ENCODE measurements at regions not wholly inside any gene's neighbourhood (a gene's known extent, or its start where the extent isn't known, plus 50 kb on each side); places are given as distances from the start of the nearest gene placed in this dataset.

- TF ChIP-seq POLR2AphosphoS5 (IDR thresholded peaks at IDR 0.05) (peak in 1 of 3 donors; percentile 45), POLR2A (IDR thresholded peaks at IDR 0.05) (no peak)
- DNase-seq: peak; percentile 54 to 87
- Histone ChIP-seq H3K36me3 (no peaks in the 10 kb centered on the region), H3K9me3 (no peaks in the 10 kb centered on the region), H3K27me3 (no peaks in the 10 kb centered on the region), H3K4me3 (no peak overlapping the region), H3K27ac (peak overlapping the region in 1 of 5 donors; percentile 22), H3K4me1 (peaks cover 0 to 12% (median 8%) of the 10 kb centered on the region in 4 donors)
- WGBS, 5 donors: 32 to 65% (median 49%) methylated on average over 9 of the region's 9 CpGs
- intact Hi-C loops (cut with DNase I; ENCODE audit: low total_unique reads): no loop called here
These were observed 103.9 kb upstream of the DUSP10 start for GRCh38 chr1:221845650-221846371.

- H3K36me3 ChIP-seq: no peaks in the 10 kb centered on the region
- no peaks in the 10 kb centered on the region for H3K27me3 ChIP-seq
- no peak overlapping the region for H3K27ac ChIP-seq
- H3K4me3 ChIP-seq: no peak overlapping the region
- H3K4me1 ChIP-seq: peaks cover 0 to 12% (median 8%) of the 10 kb centered on the region in 4 donors
- TF ChIP-seq POLR2AphosphoS5 (IDR thresholded peaks at IDR 0.05) (no peak), EP300 (IDR thresholded peaks at IDR 0.05) (no peak), POLR2A (IDR thresholded peaks at IDR 0.05) (no peak), CTCF (IDR thresholded peaks at IDR 0.05) (no peak)
- DNase-seq: no peak
- no peaks in the 10 kb centered on the region for H3K9me3 ChIP-seq
- intact Hi-C loops (cut with DNase I; ENCODE audit: low total_unique reads): no loop called here
These were observed 100.1 kb upstream of the DUSP10 start for GRCh38 chr1:221841983-221842335.

GRCh38 chr1:221841251-221841982, 99.5 kb upstream of the DUSP10 start:
- 58 to 77% (median 65%) methylated on average over 4 of the region's 4 CpGs for WGBS, 5 donors
- no peaks in the 10 kb centered on the region for H3K9me3 ChIP-seq
- H3K4me3 ChIP-seq: no peak overlapping the region
- intact Hi-C loops (cut with DNase I; ENCODE audit: low total_unique reads): no loop called here
- H3K36me3 ChIP-seq: no peaks in the 10 kb centered on the region
- no peaks in the 10 kb centered on the region for H3K27me3 ChIP-seq
- peaks cover 0 to 12% (median 8%) of the 10 kb centered on the region in 4 donors for H3K4me1 ChIP-seq
- no peak for DNase-seq
- TF ChIP-seq EP300 (IDR thresholded peaks at IDR 0.05): no peak
- no peak for TF ChIP-seq CTCF (IDR thresholded peaks at IDR 0.05)
- TF ChIP-seq POLR2A (IDR thresholded peaks at IDR 0.05): no peak
- TF ChIP-seq POLR2AphosphoS5 (IDR thresholded peaks at IDR 0.05): no peak
- H3K27ac ChIP-seq: no peak overlapping the region

- no peaks in the 10 kb centered on the region for H3K27me3 ChIP-seq
- H3K4me3 ChIP-seq: no peak overlapping the region
- WGBS, 5 donors: 59 to 89% (median 80%) methylated on average over 5 of the region's 5 CpGs
- DNase-seq: no peak
- no peak overlapping the region for H3K27ac ChIP-seq
- peaks cover 0 to 5% (median 3%) of the 10 kb centered on the region in 4 donors for H3K4me1 ChIP-seq
- TF ChIP-seq POLR2AphosphoS5 (IDR thresholded peaks at IDR 0.05): no peak
- TF ChIP-seq POLR2A (IDR thresholded peaks at IDR 0.05): no peak
- no peak for TF ChIP-seq CTCF (IDR thresholded peaks at IDR 0.05)
- TF ChIP-seq EP300 (IDR thresholded peaks at IDR 0.05): no peak
- no peaks in the 10 kb centered on the region for H3K9me3 ChIP-seq
- intact Hi-C loops (cut with DNase I; ENCODE audit: low total_unique reads): no loop called here
- no peaks in the 10 kb centered on the region for H3K36me3 ChIP-seq
These were observed 98.8 kb upstream of the DUSP10 start for GRCh38 chr1:221840511-221841243.

Measured in stomach (tissue), 8 donors.